Panc1 (cell line): ENCODE measurements at regions not wholly inside any gene's neighbourhood (a gene's known extent, or its start where the extent isn't known, plus 50 kb on each side); places are given as distances from the start of the nearest gene placed in this dataset.

Experiments used
- ATAC-seq: fragments of 200-7000 bp; cut with Tn5 transposase; 2 replicates; pipeline ENCODE4 v1.9.1; 2020; ENCODE audit warnings: mild to moderate bottlenecking, moderate library complexity
- BruUV-seq: library from RNA; stranded (reverse); fragments of 400-500 nt; replicated peaks from 2 replicates; lab custom pipeline; 2021; lab: Mats Ljungman, UMichigan
- CTCF ChIA-PET: fragments of 300-600 bp; sonication (Branson Sonifier 250); formaldehyde crosslinking; loops from one replicate; lab custom pipeline; 2022; ENCODE audit warnings: antibody characterized with exemption; lab: Charles Lee
- POLR2A ChIA-PET: fragments of 300-600 bp; sonication (Branson Sonifier 250); formaldehyde crosslinking; loops from one replicate; lab custom pipeline; 2022; ENCODE audit warnings: antibody characterized with exemption; lab: Charles Lee
- DNase-seq: peaks from one replicate; pipeline ENCODE4 v3.0.0-alpha.2; 2010; ENCODE audit warnings: low read depth, low spot score
- H3K27ac ChIP-seq: 2 replicates; pipeline ENCODE4 v1.5.1; 2011; ENCODE audit warnings: mild to moderate bottlenecking, low read length, inconsistent platforms
- H3K27me3 ChIP-seq: fragments of 200-500 bp; sonication (Bioruptor generic); 2 replicates; pipeline ENCODE4 v1.6.0; 2014; ENCODE audit warnings: low read length, inconsistent platforms; ENCODE audit not compliant: control insufficient read depth, insufficient read depth
- H3K36me3 ChIP-seq: fragments of 200-500 bp; sonication (Bioruptor generic); 2 replicates; pipeline ENCODE4 v1.5.1; 2014; ENCODE audit warnings: inconsistent platforms, mild to moderate bottlenecking, low read length, moderate library complexity; ENCODE audit not compliant: control insufficient read depth, insufficient read depth
- H3K4me1 ChIP-seq: 2 replicates; pipeline ENCODE4 v1.5.1; 2011; ENCODE audit warnings: inconsistent platforms, mild to moderate bottlenecking, low read length, moderate library complexity; ENCODE audit not compliant: control insufficient read depth, insufficient read depth
- H3K4me3 ChIP-seq, 2 experiments: 2 replicates each; pipeline ENCODE4 v1.5.1; 2011 to 2012; ENCODE audit warnings: low read depth in 2 of 2, low read length in 2 of 2, mild to moderate bottlenecking in 2 of 2, inconsistent platforms in 1 of 2, moderate library complexity in 1 of 2
- H3K9me3 ChIP-seq: fragments of 200-500 bp; sonication (Bioruptor generic); 2 replicates; pipeline ENCODE4 v1.5.1; 2014; ENCODE audit warnings: low read depth, mild to moderate bottlenecking, inconsistent platforms, low read length, moderate library complexity; ENCODE audit not compliant: control insufficient read depth, insufficient read depth
- POLR2AphosphoS5 ChIP-seq: IDR thresholded peaks from 2 replicates; pipeline ENCODE4 v1.6.1; 2012; ENCODE audit warnings: mild to moderate bottlenecking, low read depth, low read length, moderate library complexity
- SIN3A ChIP-seq: IDR thresholded peaks from 2 replicates; pipeline ENCODE4 v1.6.1; 2012; ENCODE audit warnings: low read depth, mild to moderate bottlenecking, low read length, moderate library complexity, borderline replicate concordance; ENCODE audit not compliant: insufficient read depth
- TCF7L2 ChIP-seq: IDR thresholded peaks from 2 replicates; pipeline ENCODE4 v1.6.1; 2011; ENCODE audit warnings: mild to moderate bottlenecking, low read depth, low read length, inconsistent platforms
- in situ Hi-C: cut with HindIII; loops from 2 replicates; pipeline ENCODE4 v1.10.0; 2016; ENCODE audit warnings: low sequenced_read_pairs, low pct_unique_long_range_greater_than_20kb
- intact Hi-C: fragments of 100-400 bp; cut with micrococcal nuclease; formaldehyde crosslinking; loops from one replicate; pipeline ENCODE4 v1.10.0; 2022; ENCODE audit not compliant: unreplicated experiment
- TF ChIP-seq, protein P1 (sequence below): fragments of 450-650 bp; IDR thresholded peaks from 2 replicates; pipeline ENCODE4 v1.5.1; 2017; ENCODE audit warnings: mild to moderate bottlenecking
- TF ChIP-seq, protein P2 (sequence below), 2 experiments: IDR thresholded peaks; 2 replicates each; pipeline ENCODE4 v1.6.1; 2011 to 2012; ENCODE audit warnings: low read depth in 2 of 2, control low read depth in 1 of 2, low read length in 1 of 2, mild to moderate bottlenecking in 1 of 2, moderate library complexity in 1 of 2; ENCODE audit not compliant: insufficient read depth in 1 of 2

DNA sequence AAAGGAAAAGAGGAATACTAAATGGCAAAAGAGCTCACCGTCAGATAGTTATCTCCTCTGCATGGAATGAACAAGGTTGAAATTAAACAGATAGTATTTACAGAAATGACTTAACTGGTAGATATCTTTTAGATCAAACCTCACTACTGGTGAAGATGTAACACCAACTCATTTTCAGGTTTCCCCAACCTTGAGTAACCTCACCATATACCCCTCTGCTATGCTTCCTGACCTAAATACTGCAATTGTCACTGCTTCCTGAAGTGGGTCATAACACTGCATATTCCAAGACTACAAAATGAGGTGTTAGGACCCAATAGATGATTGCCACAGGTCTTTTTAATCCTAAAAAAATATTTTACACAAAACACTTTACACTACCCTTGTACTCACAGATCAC, 76.3 kb upstream of the PLEKHA5 start:
- no peaks in the 10 kb centered on the region for H3K27me3 ChIP-seq
- no peak overlapping the region for H3K4me3 ChIP-seq
- ChIA-PET CTCF (no interaction called here), POLR2A (no interaction called here)
- in situ Hi-C loops: no loop called here
- H3K9me3 ChIP-seq: no peaks in the 10 kb centered on the region
- no peak for ATAC-seq
- H3K36me3 ChIP-seq: no peaks in the 10 kb centered on the region
- no peaks in the 10 kb centered on the region for H3K4me1 ChIP-seq
- no peak for TF ChIP-seq SIN3A
- TF ChIP-seq, protein P1, sequence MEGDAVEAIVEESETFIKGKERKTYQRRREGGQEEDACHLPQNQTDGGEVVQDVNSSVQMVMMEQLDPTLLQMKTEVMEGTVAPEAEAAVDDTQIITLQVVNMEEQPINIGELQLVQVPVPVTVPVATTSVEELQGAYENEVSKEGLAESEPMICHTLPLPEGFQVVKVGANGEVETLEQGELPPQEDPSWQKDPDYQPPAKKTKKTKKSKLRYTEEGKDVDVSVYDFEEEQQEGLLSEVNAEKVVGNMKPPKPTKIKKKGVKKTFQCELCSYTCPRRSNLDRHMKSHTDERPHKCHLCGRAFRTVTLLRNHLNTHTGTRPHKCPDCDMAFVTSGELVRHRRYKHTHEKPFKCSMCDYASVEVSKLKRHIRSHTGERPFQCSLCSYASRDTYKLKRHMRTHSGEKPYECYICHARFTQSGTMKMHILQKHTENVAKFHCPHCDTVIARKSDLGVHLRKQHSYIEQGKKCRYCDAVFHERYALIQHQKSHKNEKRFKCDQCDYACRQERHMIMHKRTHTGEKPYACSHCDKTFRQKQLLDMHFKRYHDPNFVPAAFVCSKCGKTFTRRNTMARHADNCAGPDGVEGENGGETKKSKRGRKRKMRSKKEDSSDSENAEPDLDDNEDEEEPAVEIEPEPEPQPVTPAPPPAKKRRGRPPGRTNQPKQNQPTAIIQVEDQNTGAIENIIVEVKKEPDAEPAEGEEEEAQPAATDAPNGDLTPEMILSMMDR: no peak
- TF ChIP-seq, protein P2, sequence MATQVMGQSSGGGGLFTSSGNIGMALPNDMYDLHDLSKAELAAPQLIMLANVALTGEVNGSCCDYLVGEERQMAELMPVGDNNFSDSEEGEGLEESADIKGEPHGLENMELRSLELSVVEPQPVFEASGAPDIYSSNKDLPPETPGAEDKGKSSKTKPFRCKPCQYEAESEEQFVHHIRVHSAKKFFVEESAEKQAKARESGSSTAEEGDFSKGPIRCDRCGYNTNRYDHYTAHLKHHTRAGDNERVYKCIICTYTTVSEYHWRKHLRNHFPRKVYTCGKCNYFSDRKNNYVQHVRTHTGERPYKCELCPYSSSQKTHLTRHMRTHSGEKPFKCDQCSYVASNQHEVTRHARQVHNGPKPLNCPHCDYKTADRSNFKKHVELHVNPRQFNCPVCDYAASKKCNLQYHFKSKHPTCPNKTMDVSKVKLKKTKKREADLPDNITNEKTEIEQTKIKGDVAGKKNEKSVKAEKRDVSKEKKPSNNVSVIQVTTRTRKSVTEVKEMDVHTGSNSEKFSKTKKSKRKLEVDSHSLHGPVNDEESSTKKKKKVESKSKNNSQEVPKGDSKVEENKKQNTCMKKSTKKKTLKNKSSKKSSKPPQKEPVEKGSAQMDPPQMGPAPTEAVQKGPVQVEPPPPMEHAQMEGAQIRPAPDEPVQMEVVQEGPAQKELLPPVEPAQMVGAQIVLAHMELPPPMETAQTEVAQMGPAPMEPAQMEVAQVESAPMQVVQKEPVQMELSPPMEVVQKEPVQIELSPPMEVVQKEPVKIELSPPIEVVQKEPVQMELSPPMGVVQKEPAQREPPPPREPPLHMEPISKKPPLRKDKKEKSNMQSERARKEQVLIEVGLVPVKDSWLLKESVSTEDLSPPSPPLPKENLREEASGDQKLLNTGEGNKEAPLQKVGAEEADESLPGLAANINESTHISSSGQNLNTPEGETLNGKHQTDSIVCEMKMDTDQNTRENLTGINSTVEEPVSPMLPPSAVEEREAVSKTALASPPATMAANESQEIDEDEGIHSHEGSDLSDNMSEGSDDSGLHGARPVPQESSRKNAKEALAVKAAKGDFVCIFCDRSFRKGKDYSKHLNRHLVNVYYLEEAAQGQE (IDR thresholded peaks at IDR 0.05; ENCODE audit: insufficient read depth in 1 of 2, low read depth in 2 of 2, low read length in 1 of 2): no peak
- no peak for TF ChIP-seq POLR2AphosphoS5
- no peak for TF ChIP-seq TCF7L2
- no TSS peak for BruUV-seq
- H3K27ac ChIP-seq: no peak overlapping the region
- no peak for DNase-seq
- intact Hi-C loops: no loop called here

DNA sequence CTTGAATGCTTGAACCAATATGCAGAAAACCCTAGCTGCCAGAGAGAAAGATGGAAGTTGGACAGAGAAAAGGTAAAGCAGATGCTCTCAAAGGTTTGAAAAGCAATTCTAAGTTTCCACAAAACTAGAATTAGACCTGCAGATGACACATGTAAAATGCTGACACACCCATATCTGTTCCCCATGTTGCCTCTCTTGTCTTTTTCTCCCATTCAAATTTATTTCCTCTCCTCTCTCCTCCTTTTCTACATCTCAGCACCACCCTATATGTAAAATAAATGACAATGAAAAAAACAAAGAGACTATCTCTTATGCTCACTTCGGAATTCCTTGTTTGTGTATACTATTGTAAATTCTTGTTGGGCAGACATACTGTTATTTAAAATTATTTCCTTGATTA, 75.5 kb upstream of the PLEKHA5 start:
- TF ChIP-seq, protein P1: no peak
- TF ChIP-seq POLR2AphosphoS5: no peak
- no peak for TF ChIP-seq TCF7L2
- TF ChIP-seq SIN3A: no peak
- TF ChIP-seq, protein P2 (IDR thresholded peaks at IDR 0.05; ENCODE audit: insufficient read depth in 1 of 2, low read depth in 2 of 2, low read length in 1 of 2): no peak
- in situ Hi-C loops (no loop called here), intact Hi-C loops (no loop called here)
- no peak for ATAC-seq
- no peak for DNase-seq
- ChIA-PET CTCF (no interaction called here), POLR2A (no interaction called here)
- no TSS peak for BruUV-seq
- no peak overlapping the region for H3K4me3 ChIP-seq
- H3K9me3 ChIP-seq: no peaks in the 10 kb centered on the region
- H3K27me3 ChIP-seq: no peaks in the 10 kb centered on the region
- H3K4me1 ChIP-seq: no peaks in the 10 kb centered on the region
- H3K36me3 ChIP-seq: no peaks in the 10 kb centered on the region
- no peak overlapping the region for H3K27ac ChIP-seq
